ENCODE measurements at regions not wholly inside any gene's neighbourhood (a gene's known extent, or its start where the extent isn't known, plus 50 kb on each side); places are given as distances from the start of the nearest gene placed in this dataset.

- no peak for TF ChIP-seq CTCF (IDR thresholded peaks at IDR 0.05; ENCODE audit: low read depth, low read length)
- TF ChIP-seq EZH2phosphoT487 (IDR thresholded peaks at IDR 0.05; ENCODE audit: low read depth) = no peak
Measured at GRCh38 chr11:23859087-23859486, 637.8 kb upstream of the LUZP2 start.
